Mucosa of stomach (tissue), 1 donor: ENCODE measurements at regions not wholly inside any gene's neighbourhood (a gene's known extent, or its start where the extent isn't known, plus 50 kb on each side); places are given as distances from the start of the nearest gene placed in this dataset.

Experiments used
- H3K27me3 ChIP-seq: one replicate; pipeline ENCODE4 v1.7.0; 2013; ENCODE audit warnings: mild to moderate bottlenecking, low read length; ENCODE audit not compliant: control insufficient read depth, insufficient read depth
- H3K36me3 ChIP-seq: one replicate; pipeline ENCODE4 v1.7.0; 2013; ENCODE audit warnings: low read length; ENCODE audit not compliant: control insufficient read depth, insufficient read depth
- H3K4me1 ChIP-seq: one replicate; pipeline ENCODE4 v1.7.0; 2013; ENCODE audit warnings: mild to moderate bottlenecking, low read length; ENCODE audit not compliant: control insufficient read depth, insufficient read depth
- H3K4me3 ChIP-seq: one replicate; pipeline ENCODE4 v1.7.0; 2013; ENCODE audit warnings: low read length
- H3K9ac ChIP-seq: one replicate; pipeline ENCODE4 v1.7.0; 2013; ENCODE audit warnings: mild to moderate bottlenecking, low read length, moderate library complexity
- H3K9me3 ChIP-seq: one replicate; pipeline ENCODE4 v1.7.0; 2013; ENCODE audit warnings: mild to moderate bottlenecking, low read length, moderate library complexity; ENCODE audit not compliant: control insufficient read depth
- donor health status: Pancreatic carcinoma.

DNA sequence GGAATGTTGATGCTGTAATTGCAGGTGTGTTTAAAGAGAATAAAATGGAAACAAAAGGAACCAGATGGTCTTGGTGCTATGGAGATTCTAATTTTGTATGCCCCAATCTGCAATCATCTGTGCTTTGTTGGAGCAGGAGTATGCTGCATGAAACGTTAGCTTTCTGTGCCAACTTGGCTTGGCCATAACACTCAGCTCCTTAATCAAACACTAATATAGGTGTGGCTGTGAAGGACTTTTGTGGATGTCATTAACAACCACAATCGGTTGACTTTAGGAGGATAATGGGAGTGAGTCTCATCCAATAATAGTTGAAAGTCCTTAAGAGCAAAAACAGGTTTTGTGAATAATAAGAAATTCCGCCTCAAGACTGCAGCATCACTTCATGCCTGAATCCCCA is 399.2 kb downstream of the NLGN4X start:
- no peaks in the 10 kb centered on the region for H3K9me3 ChIP-seq
- no peaks in the 10 kb centered on the region for H3K4me1 ChIP-seq
- no peak overlapping the region for H3K4me3 ChIP-seq
- H3K9ac ChIP-seq, result no peak overlapping the region
- no peaks in the 10 kb centered on the region for H3K36me3 ChIP-seq
- H3K27me3 ChIP-seq, result no peaks in the 10 kb centered on the region

DNA sequence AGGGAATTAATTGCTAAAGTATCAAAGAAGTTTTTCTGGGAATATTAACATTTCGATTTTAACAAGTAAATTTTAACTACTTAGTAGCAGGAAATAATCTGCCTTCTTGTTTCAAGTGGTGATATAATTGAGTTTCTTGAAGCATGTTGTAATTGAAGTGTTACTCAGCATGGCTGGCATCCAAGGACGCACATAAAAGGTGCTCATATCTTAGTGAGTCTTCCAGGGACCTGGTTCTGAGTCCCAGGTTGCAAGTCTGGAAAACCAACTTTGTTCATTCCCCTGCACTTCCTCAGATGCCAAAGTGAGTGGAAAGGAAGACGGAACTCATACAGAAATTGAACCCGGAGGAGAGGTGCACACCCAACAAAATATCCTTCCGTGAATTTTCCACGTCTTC is 399.6 kb downstream of the NLGN4X start:
- H3K9me3 ChIP-seq, result no peaks in the 10 kb centered on the region
- no peaks in the 10 kb centered on the region for H3K36me3 ChIP-seq
- no peaks in the 10 kb centered on the region for H3K27me3 ChIP-seq
- no peak overlapping the region for H3K9ac ChIP-seq
- no peaks in the 10 kb centered on the region for H3K4me1 ChIP-seq
- no peak overlapping the region for H3K4me3 ChIP-seq

DNA sequence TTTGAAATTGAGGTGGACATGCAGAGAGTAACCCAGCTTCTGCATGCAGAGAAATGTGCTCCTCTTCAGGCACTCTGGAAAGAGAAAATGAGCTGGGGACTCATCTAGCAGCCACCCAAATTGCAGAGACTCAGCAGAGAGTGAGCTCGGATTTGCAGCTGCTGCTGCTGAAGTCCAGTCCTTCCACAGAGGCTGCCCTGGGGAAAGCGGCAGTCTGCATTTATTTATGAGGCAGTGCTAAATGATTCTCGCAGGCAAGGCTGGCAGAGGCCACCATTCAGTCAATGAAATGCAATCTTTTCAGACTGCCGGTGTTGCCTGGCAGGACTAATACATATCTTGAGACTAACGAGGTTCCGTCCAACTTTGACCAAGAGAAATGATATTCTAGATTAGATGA is 404.8 kb downstream of the NLGN4X start:
- Histone ChIP-seq H3K4me3 (no peak overlapping the region), H3K36me3 (no peaks in the 10 kb centered on the region)

DNA sequence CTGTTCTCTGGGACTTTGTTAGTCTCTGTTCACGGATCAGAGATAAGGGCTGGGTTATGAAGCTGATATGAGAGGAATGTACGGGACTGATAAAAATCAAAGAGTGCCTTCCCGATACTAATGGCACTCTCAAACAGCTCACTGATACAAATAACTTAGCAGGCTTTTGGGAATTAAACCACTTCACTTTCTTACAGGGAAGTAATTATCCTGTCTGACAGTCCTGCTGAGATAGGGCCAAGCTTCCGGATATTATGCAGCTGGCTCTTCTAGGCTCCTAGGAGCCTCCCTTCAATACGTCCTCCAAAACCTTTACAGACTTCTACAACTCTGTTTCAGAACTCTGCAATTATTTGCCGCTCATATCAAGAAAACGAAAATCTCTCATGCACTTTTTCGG is 418.0 kb downstream of the NLGN4X start:
- Histone ChIP-seq H3K4me3 (no peak overlapping the region), H3K36me3 (no peaks in the 10 kb centered on the region), H3K27me3 (no peaks in the 10 kb centered on the region), H3K9me3 (no peaks in the 10 kb centered on the region), H3K4me1 (no peaks in the 10 kb centered on the region), H3K9ac (no peak overlapping the region)

More for the DNA sequence above, 404.8 kb downstream of the NLGN4X start:
- no peaks in the 10 kb centered on the region for H3K9me3 ChIP-seq
- H3K4me1 ChIP-seq, result no peaks in the 10 kb centered on the region
- no peak overlapping the region for H3K9ac ChIP-seq
- H3K27me3 ChIP-seq, result no peaks in the 10 kb centered on the region

DNA sequence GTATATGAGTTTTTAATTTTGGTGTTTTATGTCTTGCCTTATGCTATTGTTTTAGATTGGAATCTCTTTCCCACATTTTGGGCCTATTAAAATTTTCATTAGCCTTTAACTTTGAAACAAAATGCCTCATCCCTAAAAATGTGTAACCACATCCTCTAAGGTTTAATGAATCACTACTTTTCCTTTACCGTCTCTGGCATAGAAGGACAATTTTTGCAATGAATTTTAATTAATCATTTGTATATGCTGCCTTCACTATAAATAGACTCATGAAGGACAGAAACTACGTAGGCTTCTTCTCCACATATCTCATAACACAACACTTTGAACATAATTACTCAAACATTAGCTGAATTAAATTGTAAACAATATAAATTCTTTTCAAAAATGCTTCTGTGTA is 421.5 kb downstream of the NLGN4X start:
- no peaks in the 10 kb centered on the region for H3K9me3 ChIP-seq
- H3K36me3 ChIP-seq, result no peaks in the 10 kb centered on the region
- H3K4me3 ChIP-seq, result no peak overlapping the region
- H3K9ac ChIP-seq, result no peak overlapping the region
- no peaks in the 10 kb centered on the region for H3K27me3 ChIP-seq
- no peaks in the 10 kb centered on the region for H3K4me1 ChIP-seq

DNA sequence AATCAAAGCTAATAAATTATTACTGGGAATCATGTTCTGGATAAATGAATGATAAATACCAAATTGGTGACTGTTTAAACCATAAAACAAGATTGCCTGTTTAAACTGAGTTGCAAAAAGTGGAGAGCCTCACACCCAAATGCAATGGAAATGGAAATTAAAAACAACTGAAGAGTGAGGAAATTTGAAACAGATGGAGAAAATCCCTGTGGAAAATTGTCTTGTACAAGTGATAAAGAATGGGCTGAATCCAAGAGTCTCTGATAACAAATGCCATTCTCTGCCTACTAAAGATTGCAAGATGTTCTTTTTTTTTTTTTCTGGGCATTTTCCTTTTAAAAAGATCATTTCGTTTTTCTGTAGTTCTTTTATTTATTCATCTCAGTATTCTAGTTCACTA is 426.3 kb downstream of the NLGN4X start:
- H3K4me3 ChIP-seq, result no peak overlapping the region
- H3K9ac ChIP-seq, result no peak overlapping the region
- H3K4me1 ChIP-seq, result no peaks in the 10 kb centered on the region
- H3K36me3 ChIP-seq, result no peaks in the 10 kb centered on the region
- no peaks in the 10 kb centered on the region for H3K27me3 ChIP-seq
- H3K9me3 ChIP-seq, result no peaks in the 10 kb centered on the region

DNA sequence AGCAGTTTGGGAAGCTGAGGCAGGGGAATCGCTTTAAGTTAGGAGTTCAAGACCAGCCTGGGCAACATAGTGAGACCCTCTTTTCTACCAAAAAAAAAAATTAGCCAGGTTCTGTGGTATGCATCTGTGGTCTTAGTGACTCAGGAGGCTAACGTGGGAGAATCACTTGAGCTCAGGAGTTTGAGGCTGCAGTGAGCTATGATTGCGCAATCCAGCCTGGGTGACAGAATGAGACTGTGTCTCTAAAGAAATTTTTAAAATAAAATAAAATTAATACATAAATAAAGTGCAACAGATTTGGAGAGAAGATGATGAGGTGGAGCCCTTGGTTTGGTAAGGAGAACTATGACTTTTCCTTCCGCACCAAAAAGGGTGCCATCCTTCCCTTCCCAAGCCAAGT is 436.9 kb downstream of the NLGN4X start:
- Histone ChIP-seq H3K9ac (no peak overlapping the region), H3K27me3 (no peaks in the 10 kb centered on the region), H3K4me1 (no peaks in the 10 kb centered on the region), H3K4me3 (no peak overlapping the region), H3K9me3 (no peaks in the 10 kb centered on the region), H3K36me3 (no peaks in the 10 kb centered on the region)

DNA sequence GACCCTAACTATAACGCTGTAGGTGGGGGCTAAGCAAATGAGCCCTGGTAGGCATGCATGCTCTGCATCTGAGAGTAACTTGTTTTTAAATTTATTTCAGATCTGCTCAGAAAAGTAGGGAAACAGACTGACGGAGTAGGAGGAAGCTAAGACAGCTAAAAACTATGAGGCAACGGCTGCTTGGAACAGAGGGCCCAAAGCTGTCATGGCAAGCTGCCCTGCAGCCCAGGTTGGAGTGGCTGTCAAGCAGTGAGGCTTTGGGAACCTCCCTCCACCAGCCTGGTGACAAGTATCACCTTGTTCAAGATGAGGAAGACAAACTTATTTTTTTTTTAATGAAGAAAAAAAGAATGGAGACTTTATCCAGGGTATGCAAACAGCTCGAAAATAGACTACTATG is 439.8 kb downstream of the NLGN4X start:
- no peak overlapping the region for H3K4me3 ChIP-seq
- H3K4me1 ChIP-seq, result no peaks in the 10 kb centered on the region
- H3K9me3 ChIP-seq, result no peaks in the 10 kb centered on the region
- no peaks in the 10 kb centered on the region for H3K27me3 ChIP-seq
- H3K9ac ChIP-seq, result no peak overlapping the region
- H3K36me3 ChIP-seq, result no peaks in the 10 kb centered on the region

DNA sequence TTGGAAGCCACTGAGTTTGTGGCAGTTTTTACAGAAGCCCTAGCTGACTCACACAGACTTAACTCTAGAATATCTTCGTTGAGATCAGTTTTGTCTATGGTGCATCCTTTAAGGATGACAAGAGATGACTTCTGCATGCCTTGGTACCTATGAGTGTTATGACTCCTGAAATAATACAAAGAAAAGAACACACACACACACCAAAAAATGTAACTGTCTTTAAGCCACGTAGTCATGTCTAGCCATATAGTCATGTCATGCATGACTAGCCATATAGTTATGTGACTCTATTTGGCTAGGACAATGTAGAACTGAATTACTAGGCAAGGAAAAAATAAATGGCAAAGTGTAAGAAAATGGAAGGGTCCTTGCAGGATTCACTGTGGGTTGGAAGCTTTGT is 447.8 kb downstream of the NLGN4X start:
- Histone ChIP-seq H3K36me3 (no peaks in the 10 kb centered on the region), H3K27me3 (no peaks in the 10 kb centered on the region), H3K9me3 (no peaks in the 10 kb centered on the region), H3K9ac (no peak overlapping the region), H3K4me1 (no peaks in the 10 kb centered on the region), H3K4me3 (no peak overlapping the region)

DNA sequence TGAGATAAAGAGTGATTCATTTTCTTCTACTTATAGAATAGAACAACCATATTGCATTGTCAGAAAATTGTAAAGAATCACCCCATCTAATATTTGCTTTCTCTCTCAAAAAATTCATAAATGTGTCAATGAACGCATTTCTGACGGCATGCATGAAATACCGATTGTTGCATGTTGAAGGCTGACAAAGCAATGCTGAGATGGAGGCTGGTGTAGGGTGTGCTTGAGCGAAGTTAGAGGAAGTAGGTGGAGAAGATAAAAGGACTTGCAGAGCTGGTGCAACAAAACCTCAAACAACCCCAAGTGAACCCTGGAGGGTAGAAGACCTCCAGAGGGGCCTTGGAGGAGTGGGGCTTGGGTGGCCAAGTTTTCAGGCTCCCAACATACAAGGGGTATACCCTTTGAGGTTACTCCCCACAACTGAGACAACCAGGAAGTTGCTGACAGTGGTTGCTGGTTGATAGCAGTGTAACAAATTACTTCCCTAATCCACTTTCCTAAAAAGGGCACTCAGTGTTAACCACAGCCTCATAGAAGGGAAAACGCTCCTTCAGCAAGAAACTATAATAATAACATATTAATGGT is 452.7 kb downstream of the NLGN4X start:
- H3K9ac ChIP-seq, result no peak overlapping the region
- H3K4me1 ChIP-seq, result no peaks in the 10 kb centered on the region

DNA sequence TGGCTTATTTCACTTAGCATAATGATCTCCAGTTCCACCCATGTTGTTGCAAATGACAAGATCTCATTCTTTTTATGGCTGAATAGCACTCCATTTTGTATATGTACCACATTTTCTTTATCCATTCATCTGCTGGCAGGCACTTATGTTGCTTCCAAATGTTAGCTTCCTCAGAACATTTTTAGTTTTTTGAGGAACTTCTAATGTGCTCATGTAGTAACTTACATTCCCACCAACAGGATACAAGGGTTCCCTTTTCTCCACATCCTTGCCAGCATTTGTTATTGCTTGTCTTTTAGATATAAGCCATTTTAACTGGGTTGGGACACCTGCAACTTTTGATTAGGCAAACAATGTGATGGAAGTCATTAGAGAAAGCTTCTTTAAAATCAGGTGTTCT is 454.2 kb downstream of the NLGN4X start:
- H3K4me3 ChIP-seq, result no peak overlapping the region
- no peaks in the 10 kb centered on the region for H3K4me1 ChIP-seq
- no peaks in the 10 kb centered on the region for H3K36me3 ChIP-seq
- no peak overlapping the region for H3K9ac ChIP-seq
- no peaks in the 10 kb centered on the region for H3K9me3 ChIP-seq
- no peaks in the 10 kb centered on the region for H3K27me3 ChIP-seq

More for the DNA sequence above, 452.7 kb downstream of the NLGN4X start:
- Histone ChIP-seq H3K4me3 (no peak overlapping the region), H3K36me3 (no peaks in the 10 kb centered on the region), H3K9me3 (no peaks in the 10 kb centered on the region), H3K27me3 (no peaks in the 10 kb centered on the region)

DNA sequence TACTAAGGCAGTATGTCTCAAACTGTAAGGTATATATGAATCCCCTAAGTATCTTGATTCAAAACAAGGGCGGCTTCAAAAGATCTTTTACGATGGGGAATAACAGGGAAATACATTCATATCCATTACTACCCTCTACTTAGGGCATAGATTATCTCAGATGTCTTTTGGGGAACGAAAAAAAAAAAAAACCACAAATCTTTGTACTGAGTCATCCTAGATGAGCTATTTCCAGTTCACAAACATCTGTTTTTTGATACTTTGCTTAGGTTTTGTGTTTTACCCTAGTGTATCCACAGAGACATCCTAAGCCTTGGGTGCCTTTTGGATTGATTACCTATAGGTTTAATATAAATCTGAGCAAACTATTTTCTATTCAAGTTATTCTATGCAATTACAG is 457.2 kb downstream of the NLGN4X start:
- no peak overlapping the region for H3K4me3 ChIP-seq
- no peaks in the 10 kb centered on the region for H3K36me3 ChIP-seq
- no peaks in the 10 kb centered on the region for H3K9me3 ChIP-seq
- no peaks in the 10 kb centered on the region for H3K27me3 ChIP-seq
- H3K4me1 ChIP-seq, result no peaks in the 10 kb centered on the region
- H3K9ac ChIP-seq, result no peak overlapping the region

DNA sequence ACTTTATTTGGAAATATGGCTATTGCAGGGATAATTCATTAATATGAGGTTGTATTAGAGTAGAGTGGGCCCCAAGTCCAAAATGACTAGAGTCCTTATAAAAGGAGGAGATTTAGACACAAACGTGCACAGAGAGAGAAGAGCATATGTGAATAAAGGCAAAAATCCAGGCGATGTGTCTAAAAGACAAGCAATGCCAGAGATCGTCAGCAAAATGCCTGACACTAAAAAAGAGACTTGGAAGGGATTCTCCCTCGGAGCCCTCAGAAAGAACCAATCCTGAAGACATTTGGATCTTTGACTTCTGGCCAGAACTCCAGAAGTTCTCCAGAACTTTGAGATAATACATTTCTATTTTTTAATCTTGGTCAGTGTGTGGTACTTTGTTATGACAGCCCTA is 472.1 kb downstream of the NLGN4X start:
- Histone ChIP-seq H3K4me1 (no peaks in the 10 kb centered on the region), H3K9me3 (no peaks in the 10 kb centered on the region), H3K9ac (no peak overlapping the region), H3K36me3 (no peaks in the 10 kb centered on the region), H3K4me3 (no peak overlapping the region), H3K27me3 (no peaks in the 10 kb centered on the region)
